ENCODE measurements at regions not wholly inside any gene's neighbourhood (a gene's known extent, or its start where the extent isn't known, plus 50 kb on each side); places are given as distances from the start of the nearest gene placed in this dataset.

GRCh38 chr18:23386317-23386716, 66.8 kb upstream of the RIOK3 start:
- no peak overlapping the region for H3K4me3 ChIP-seq (replicated peaks in 1 of 4; ENCODE audit: control extremely low read depth in 1 of 4, insufficient read depth in 1 of 4, low read depth in 3 of 4, low read length in 4 of 4)
- H3K9ac ChIP-seq (ENCODE audit: insufficient read depth, low read length), result no peak overlapping the region
- no peaks in the 10 kb centered on the region for H3K79me2 ChIP-seq (ENCODE audit: control insufficient read depth, insufficient read depth, low read length)
- no peaks in the 10 kb centered on the region for H3K9me3 ChIP-seq (ENCODE audit: control insufficient read depth, insufficient read depth, low read depth, low read length)
- no peak overlapping the region for H3K27ac ChIP-seq (ENCODE audit: insufficient read depth, low read length)
- H3K4me2 ChIP-seq (ENCODE audit: extremely low read depth, insufficient read depth, low read length), result no peak overlapping the region
- no peaks in the 10 kb centered on the region for H3K4me1 ChIP-seq (ENCODE audit: control insufficient read depth, extremely low read depth, insufficient read depth, low read length)
- H3K36me3 ChIP-seq (ENCODE audit: control insufficient read depth, insufficient read depth, low read length), result no peaks in the 10 kb centered on the region
- H4K20me1 ChIP-seq (ENCODE audit: control insufficient read depth, extremely low read depth, insufficient read depth, low read length), result no peaks in the 10 kb centered on the region
- DNase-seq (ENCODE audit: low read depth in 2 of 2), result peak in 1 of 2 donors; percentile 42
- H3K27me3 ChIP-seq (ENCODE audit: control insufficient read depth, insufficient read depth, low read length), result no peaks in the 10 kb centered on the region
- H2AFZ ChIP-seq (ENCODE audit: low read length), result no peak overlapping the region
- TF ChIP-seq EZH2 (IDR thresholded peaks at IDR 0.05; ENCODE audit: low read length, missing control alignments), result no peak
- TF ChIP-seq, protein P1, sequence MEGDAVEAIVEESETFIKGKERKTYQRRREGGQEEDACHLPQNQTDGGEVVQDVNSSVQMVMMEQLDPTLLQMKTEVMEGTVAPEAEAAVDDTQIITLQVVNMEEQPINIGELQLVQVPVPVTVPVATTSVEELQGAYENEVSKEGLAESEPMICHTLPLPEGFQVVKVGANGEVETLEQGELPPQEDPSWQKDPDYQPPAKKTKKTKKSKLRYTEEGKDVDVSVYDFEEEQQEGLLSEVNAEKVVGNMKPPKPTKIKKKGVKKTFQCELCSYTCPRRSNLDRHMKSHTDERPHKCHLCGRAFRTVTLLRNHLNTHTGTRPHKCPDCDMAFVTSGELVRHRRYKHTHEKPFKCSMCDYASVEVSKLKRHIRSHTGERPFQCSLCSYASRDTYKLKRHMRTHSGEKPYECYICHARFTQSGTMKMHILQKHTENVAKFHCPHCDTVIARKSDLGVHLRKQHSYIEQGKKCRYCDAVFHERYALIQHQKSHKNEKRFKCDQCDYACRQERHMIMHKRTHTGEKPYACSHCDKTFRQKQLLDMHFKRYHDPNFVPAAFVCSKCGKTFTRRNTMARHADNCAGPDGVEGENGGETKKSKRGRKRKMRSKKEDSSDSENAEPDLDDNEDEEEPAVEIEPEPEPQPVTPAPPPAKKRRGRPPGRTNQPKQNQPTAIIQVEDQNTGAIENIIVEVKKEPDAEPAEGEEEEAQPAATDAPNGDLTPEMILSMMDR (conservative IDR thresholded peaks at IDR 0.05 in 1 of 2, IDR thresholded peaks at IDR 0.05 in 1 of 2; ENCODE audit: low read depth in 1 of 2, low read length in 2 of 2), result no peak

DNA sequence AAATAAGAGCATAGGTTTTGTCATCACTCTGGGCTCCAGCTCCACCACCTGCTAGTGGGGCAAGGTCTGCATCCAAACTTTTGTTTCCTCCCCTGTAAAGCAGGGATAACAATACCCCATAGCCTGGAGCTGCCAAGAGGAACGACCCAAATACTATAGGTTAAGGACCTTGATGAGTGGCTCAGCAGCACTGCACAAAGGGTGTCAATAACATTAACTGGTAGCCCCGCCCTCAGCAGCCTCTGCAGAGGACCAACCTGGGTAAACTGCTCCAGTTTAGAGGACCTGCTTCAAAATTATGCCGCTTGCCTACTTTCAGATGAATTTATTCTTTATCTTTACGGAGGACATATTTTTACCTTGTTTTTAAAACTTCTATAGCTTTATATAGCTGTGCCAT, 65.8 kb upstream of the RIOK3 start:
- no peaks in the 10 kb centered on the region for H3K27me3 ChIP-seq (ENCODE audit: control insufficient read depth, insufficient read depth, low read length)
- H4K20me1 ChIP-seq (ENCODE audit: control insufficient read depth, extremely low read depth, insufficient read depth, low read length), result no peaks in the 10 kb centered on the region
- no peak overlapping the region for H3K27ac ChIP-seq (ENCODE audit: insufficient read depth, low read length)
- no peaks in the 10 kb centered on the region for H3K36me3 ChIP-seq (ENCODE audit: control insufficient read depth, insufficient read depth, low read length)
- no peaks in the 10 kb centered on the region for H3K9me3 ChIP-seq (ENCODE audit: control insufficient read depth, insufficient read depth, low read depth, low read length)
- no peak overlapping the region for H2AFZ ChIP-seq (ENCODE audit: low read length)
- no peak overlapping the region for H3K4me3 ChIP-seq (replicated peaks in 1 of 4; ENCODE audit: control extremely low read depth in 1 of 4, insufficient read depth in 1 of 4, low read depth in 3 of 4, low read length in 4 of 4)
- no peak overlapping the region for H3K4me2 ChIP-seq (ENCODE audit: extremely low read depth, insufficient read depth, low read length)
- no peaks in the 10 kb centered on the region for H3K4me1 ChIP-seq (ENCODE audit: control insufficient read depth, extremely low read depth, insufficient read depth, low read length)
- H3K9ac ChIP-seq (ENCODE audit: insufficient read depth, low read length), result no peak overlapping the region
- H3K79me2 ChIP-seq (ENCODE audit: control insufficient read depth, insufficient read depth, low read length), result no peaks in the 10 kb centered on the region
- TF ChIP-seq EZH2 (IDR thresholded peaks at IDR 0.05; ENCODE audit: low read length, missing control alignments), result no peak
- TF ChIP-seq, protein P1 (conservative IDR thresholded peaks at IDR 0.05 in 1 of 2, IDR thresholded peaks at IDR 0.05 in 1 of 2; ENCODE audit: low read depth in 1 of 2, low read length in 2 of 2), result no peak
- DNase-seq (ENCODE audit: low read depth in 2 of 2), result no peak

- no peaks in the 10 kb centered on the region for H3K36me3 ChIP-seq (ENCODE audit: control insufficient read depth, insufficient read depth, low read length)
- no peaks in the 10 kb centered on the region for H3K27me3 ChIP-seq (ENCODE audit: control insufficient read depth, insufficient read depth, low read length)
- H3K27ac ChIP-seq (ENCODE audit: insufficient read depth, low read length), result no peak overlapping the region
- H3K9ac ChIP-seq (ENCODE audit: insufficient read depth, low read length), result no peak overlapping the region
- H3K79me2 ChIP-seq (ENCODE audit: control insufficient read depth, insufficient read depth, low read length), result no peaks in the 10 kb centered on the region
- no peak for TF ChIP-seq EZH2 (IDR thresholded peaks at IDR 0.05; ENCODE audit: low read length, missing control alignments)
- TF ChIP-seq, protein P1 (conservative IDR thresholded peaks at IDR 0.05 in 1 of 2, IDR thresholded peaks at IDR 0.05 in 1 of 2; ENCODE audit: low read depth in 1 of 2, low read length in 2 of 2), result no peak
- no peaks in the 10 kb centered on the region for H3K9me3 ChIP-seq (ENCODE audit: control insufficient read depth, insufficient read depth, low read depth, low read length)
- no peak overlapping the region for H3K4me3 ChIP-seq (replicated peaks in 1 of 4; ENCODE audit: control extremely low read depth in 1 of 4, insufficient read depth in 1 of 4, low read depth in 3 of 4, low read length in 4 of 4)
- no peak for DNase-seq (ENCODE audit: low read depth in 2 of 2)
- no peak overlapping the region for H3K4me2 ChIP-seq (ENCODE audit: extremely low read depth, insufficient read depth, low read length)
- no peak overlapping the region for H2AFZ ChIP-seq (ENCODE audit: low read length)
- no peaks in the 10 kb centered on the region for H4K20me1 ChIP-seq (ENCODE audit: control insufficient read depth, extremely low read depth, insufficient read depth, low read length)
- H3K4me1 ChIP-seq (ENCODE audit: control insufficient read depth, extremely low read depth, insufficient read depth, low read length), result no peaks in the 10 kb centered on the region
These were observed 64.7 kb upstream of the RIOK3 start for GRCh38 chr18:23388357-23388756.

Data from fibroblast of lung (primary cell).